CD14-positive monocyte (primary cell): ENCODE measurements at regions not wholly inside any gene's neighbourhood (a gene's known extent, or its start where the extent isn't known, plus 50 kb on each side); places are given as distances from the start of the nearest gene placed in this dataset.

Experiments used
- DNase-seq, 3 donors: peaks; one replicate each; pipeline ENCODE4 v3.0.0-alpha.2; 2011 to 2022
- H2AFZ ChIP-seq: 2 replicates; pipeline ENCODE4 v1.6.0; 2012; ENCODE audit warnings: mild to moderate bottlenecking, low read depth, low read length, inconsistent platforms; ENCODE audit not compliant: insufficient read depth, poor library complexity, severe bottlenecking
- H3K27ac ChIP-seq, 2 donors: 1 replicate in 1 of 2; 2 replicates in 1 of 2; pipeline ENCODE4 v1.5.1; 2012 to 2013; ENCODE audit warnings: low read length in 2 of 2, control low read depth in 1 of 2, inconsistent platforms in 1 of 2, low read depth in 1 of 2, mild to moderate bottlenecking in 1 of 2
- H3K27me3 ChIP-seq, 2 donors: one replicate each; pipeline versions ENCODE4 v1.6.0 to v1.6.1; 2011 to 2013; ENCODE audit warnings: low read length in 2 of 2; ENCODE audit not compliant: control insufficient read depth in 2 of 2, insufficient read depth in 2 of 2
- H3K36me3 ChIP-seq, 2 donors: replicated peaks in 1 of 2; 1 replicate in 1 of 2; 2 replicates in 1 of 2; pipeline versions ENCODE4 v1.5.1 to v1.6.1; 2012 to 2013; ENCODE audit warnings: low read length in 2 of 2, control low read depth in 1 of 2, inconsistent platforms in 1 of 2, mild to moderate bottlenecking in 1 of 2; ENCODE audit not compliant: insufficient read depth in 2 of 2, control insufficient read depth in 1 of 2
- H3K4me1 ChIP-seq, 2 donors: 1 replicate in 1 of 2; 2 replicates in 1 of 2; pipeline versions ENCODE4 v1.5.1 to v1.6.1; 2012 to 2013; ENCODE audit warnings: low read length in 2 of 2, control low read depth in 1 of 2, inconsistent platforms in 1 of 2, mild to moderate bottlenecking in 1 of 2, moderate library complexity in 1 of 2; ENCODE audit not compliant: insufficient read depth in 2 of 2, control insufficient read depth in 1 of 2
- H3K4me2 ChIP-seq: replicated peaks from 2 replicates; pipeline ENCODE3; 2012; ENCODE audit warnings: low read length, moderate library complexity, mild to moderate bottlenecking; ENCODE audit not compliant: poor library complexity, severe bottlenecking; ENCODE audit errors: extremely low read depth
- H3K4me3 ChIP-seq, 3 experiments: fragments of 200-600 bp in 1 of 3; sonication (generic) in 1 of 3; replicated peaks in 1 of 3; 1 replicate in 2 of 3; 2 replicates in 1 of 3; pipeline ENCODE4 v1.5.1; 2011 to 2013; ENCODE audit warnings: low read length in 3 of 3, mild to moderate bottlenecking in 3 of 3, control low read depth in 2 of 3, low read depth in 2 of 3, inconsistent platforms in 1 of 3, moderate library complexity in 1 of 3
- H3K79me2 ChIP-seq: 2 replicates; pipeline ENCODE4 v1.6.0; 2012; ENCODE audit warnings: mild to moderate bottlenecking, control low read depth, inconsistent platforms, low read length, moderate library complexity; ENCODE audit not compliant: insufficient read depth
- H3K9ac ChIP-seq: 2 replicates; pipeline ENCODE4 v1.6.0; 2017; ENCODE audit warnings: low read length, mild to moderate bottlenecking; ENCODE audit not compliant: insufficient read depth, poor library complexity, severe bottlenecking
- H3K9me3 ChIP-seq, 2 donors: replicated peaks in 1 of 2; 1 replicate in 1 of 2; 2 replicates in 1 of 2; pipeline versions ENCODE4 v1.5.1 to v1.6.1; 2012 to 2013; ENCODE audit warnings: low read length in 2 of 2, control low read depth in 1 of 2; ENCODE audit not compliant: control insufficient read depth in 1 of 2, insufficient read depth in 1 of 2
- H4K20me1 ChIP-seq: 2 replicates; pipeline ENCODE4 v1.6.0; 2012; ENCODE audit warnings: mild to moderate bottlenecking, low read length, control low read depth, moderate library complexity; ENCODE audit not compliant: insufficient read depth
- H3K27ac Mint-ChIP-seq, 7 donors: one replicate each; pipeline ENCODE4 v1.8.0; 2020; ENCODE audit warnings: mild to moderate bottlenecking in 7 of 7, mixed read lengths in 7 of 7, moderate library complexity in 6 of 7, inconsistent platforms in 2 of 7
- H3K27me3 Mint-ChIP-seq, 3 donors: one replicate each; pipeline ENCODE4 v1.8.0; 2021 to 2022; ENCODE audit warnings: low read depth in 3 of 3, mild to moderate bottlenecking in 3 of 3, mixed read lengths in 3 of 3, moderate library complexity in 3 of 3, inconsistent platforms in 1 of 3
- H3K36me3 Mint-ChIP-seq, 2 donors: one replicate each; pipeline ENCODE4 v1.8.0; 2020; ENCODE audit warnings: mixed read lengths in 2 of 2, inconsistent platforms in 1 of 2, mild to moderate bottlenecking in 1 of 2
- H3K4me1 Mint-ChIP-seq: one replicate; pipeline ENCODE4 v1.8.0; 2020; ENCODE audit warnings: mild to moderate bottlenecking, mixed read lengths
- H3K4me3 Mint-ChIP-seq, 2 donors: one replicate each; pipeline ENCODE4 v1.8.0; 2020; ENCODE audit warnings: mild to moderate bottlenecking in 2 of 2, mixed read lengths in 2 of 2, moderate library complexity in 1 of 2
- H3K9me3 Mint-ChIP-seq, 7 donors: one replicate each; pipeline ENCODE4 v1.8.0; 2020 to 2022; ENCODE audit warnings: mixed read lengths in 7 of 7, mild to moderate bottlenecking in 6 of 7, moderate library complexity in 6 of 7, inconsistent platforms in 2 of 7
- CTCF ChIP-seq: fragments of 200-600 bp; IDR thresholded peaks from one replicate; pipeline ENCODE4 v1.8.0; 2022; ENCODE audit warnings: antibody characterized with exemption, mild to moderate bottlenecking
- WGBS: methylation state at CpG from one replicate; pipeline ENCODE4 v1.1.5; 2013; ENCODE audit warnings: missing lambda C conversion rate; ENCODE audit not compliant: insufficient coverage; 5-methylcytosine and 5-hydroxymethylcytosine counted together
- intact Hi-C, 2 donors: fragments of 100-400 bp; cut with micrococcal nuclease; formaldehyde crosslinking; loops; one replicate each; pipeline versions ENCODE4 v1.15.0 to v1.15.1; 2023

GRCh38 chr15:98174841-98175240, 214.3 kb downstream of the ARRDC4 start:
- H3K4me1 Mint-ChIP-seq = peaks cover 1% of the 10 kb centered on the region
- H3K27ac Mint-ChIP-seq = no peak overlapping the region
- Histone ChIP-seq H3K9ac (no peak overlapping the region), H3K4me3 (no peak overlapping the region), H3K4me2 (no peak overlapping the region), H3K4me1 (no peaks in the 10 kb centered on the region), H2AFZ (no peak overlapping the region), H3K79me2 (no peaks in the 10 kb centered on the region), H3K36me3 (no peaks in the 10 kb centered on the region), H4K20me1 (no peaks in the 10 kb centered on the region), H3K27me3 (peaks cover 0 to 6% of the 10 kb centered on the region in 2 donors), H3K9me3 (no peaks in the 10 kb centered on the region), H3K27ac (no peak overlapping the region)
- H3K4me3 Mint-ChIP-seq = no peak overlapping the region
- intact Hi-C loops = loop anchor here (5.0 kb wide), 1 partner anchor 268 kb away; no protein-coding TSS in a partner anchor
- no peaks in the 10 kb centered on the region for H3K9me3 Mint-ChIP-seq
- WGBS = no CpG with 5 or more reads among the region's 3 CpGs
- H3K36me3 Mint-ChIP-seq = no peaks in the 10 kb centered on the region
- no peak for TF ChIP-seq CTCF
- DNase-seq = no peak
- H3K27me3 Mint-ChIP-seq = peaks cover 11 to 18% (median 15%) of the 10 kb centered on the region in 3 donors

GRCh38 chr15:98177966-98178592, 217.6 kb downstream of the ARRDC4 start:
- H3K4me3 Mint-ChIP-seq = no peak overlapping the region
- Histone ChIP-seq H3K9me3 (no peaks in the 10 kb centered on the region), H3K9ac (no peak overlapping the region), H3K4me1 (no peaks in the 10 kb centered on the region), H3K4me3 (no peak overlapping the region), H3K36me3 (no peaks in the 10 kb centered on the region), H3K27ac (no peak overlapping the region), H3K79me2 (no peaks in the 10 kb centered on the region), H3K27me3 (peaks cover 0 to 6% of the 10 kb centered on the region in 2 donors), H3K4me2 (no peak overlapping the region), H2AFZ (no peak overlapping the region), H4K20me1 (no peaks in the 10 kb centered on the region)
- H3K27me3 Mint-ChIP-seq = peaks cover 9 to 20% (median 18%) of the 10 kb centered on the region in 3 donors
- TF ChIP-seq CTCF = peak; percentile 66
- peak overlapping the region in 1 of 7 donors; percentile 38 for H3K27ac Mint-ChIP-seq
- peak; percentile 16 to 33 (median 27) for DNase-seq
- 4% methylated on average over 5 of the region's 9 CpGs for WGBS
- H3K4me1 Mint-ChIP-seq = peaks cover 1% of the 10 kb centered on the region
- no peaks in the 10 kb centered on the region for H3K9me3 Mint-ChIP-seq
- H3K36me3 Mint-ChIP-seq = no peaks in the 10 kb centered on the region
- intact Hi-C loops = loop anchor here (5.0 kb wide), 1 partner anchor 271 kb away; no protein-coding TSS in a partner anchor
